Hepatocyte (in vitro differentiated cells): ENCODE measurements at regions not wholly inside any gene's neighbourhood (a gene's known extent, or its start where the extent isn't known, plus 50 kb on each side); places are given as distances from the start of the nearest gene placed in this dataset.

Source experiments
- EZH2 ChIP-seq: fragments of 200-600 bp; sonication (generic); IDR thresholded peaks from 2 replicates; pipeline ENCODE4 v1.6.1; 2016; ENCODE audit warnings: antibody characterized with exemption, mild to moderate bottlenecking, borderline replicate concordance
- TF ChIP-seq, protein P1 (sequence below): fragments of 200-600 bp; sonication (generic); IDR thresholded peaks from 2 replicates; pipeline ENCODE4 v1.5.1; 2016; ENCODE audit warnings: antibody characterized with exemption, mild to moderate bottlenecking; ENCODE audit not compliant: poor library complexity

- no peak for TF ChIP-seq EZH2
- TF ChIP-seq, protein P1, sequence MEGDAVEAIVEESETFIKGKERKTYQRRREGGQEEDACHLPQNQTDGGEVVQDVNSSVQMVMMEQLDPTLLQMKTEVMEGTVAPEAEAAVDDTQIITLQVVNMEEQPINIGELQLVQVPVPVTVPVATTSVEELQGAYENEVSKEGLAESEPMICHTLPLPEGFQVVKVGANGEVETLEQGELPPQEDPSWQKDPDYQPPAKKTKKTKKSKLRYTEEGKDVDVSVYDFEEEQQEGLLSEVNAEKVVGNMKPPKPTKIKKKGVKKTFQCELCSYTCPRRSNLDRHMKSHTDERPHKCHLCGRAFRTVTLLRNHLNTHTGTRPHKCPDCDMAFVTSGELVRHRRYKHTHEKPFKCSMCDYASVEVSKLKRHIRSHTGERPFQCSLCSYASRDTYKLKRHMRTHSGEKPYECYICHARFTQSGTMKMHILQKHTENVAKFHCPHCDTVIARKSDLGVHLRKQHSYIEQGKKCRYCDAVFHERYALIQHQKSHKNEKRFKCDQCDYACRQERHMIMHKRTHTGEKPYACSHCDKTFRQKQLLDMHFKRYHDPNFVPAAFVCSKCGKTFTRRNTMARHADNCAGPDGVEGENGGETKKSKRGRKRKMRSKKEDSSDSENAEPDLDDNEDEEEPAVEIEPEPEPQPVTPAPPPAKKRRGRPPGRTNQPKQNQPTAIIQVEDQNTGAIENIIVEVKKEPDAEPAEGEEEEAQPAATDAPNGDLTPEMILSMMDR = no peak
Measured at GRCh38 chr6:85824329-85824728, 181.6 kb upstream of the SYNCRIP start.
